ENCODE measurements at regions not wholly inside any gene's neighbourhood (a gene's known extent, or its start where the extent isn't known, plus 50 kb on each side); places are given as distances from the start of the nearest gene placed in this dataset.

- no peak for DNase-seq (ENCODE audit: low spot score in 2 of 2)
- TF ChIP-seq, protein P1, sequence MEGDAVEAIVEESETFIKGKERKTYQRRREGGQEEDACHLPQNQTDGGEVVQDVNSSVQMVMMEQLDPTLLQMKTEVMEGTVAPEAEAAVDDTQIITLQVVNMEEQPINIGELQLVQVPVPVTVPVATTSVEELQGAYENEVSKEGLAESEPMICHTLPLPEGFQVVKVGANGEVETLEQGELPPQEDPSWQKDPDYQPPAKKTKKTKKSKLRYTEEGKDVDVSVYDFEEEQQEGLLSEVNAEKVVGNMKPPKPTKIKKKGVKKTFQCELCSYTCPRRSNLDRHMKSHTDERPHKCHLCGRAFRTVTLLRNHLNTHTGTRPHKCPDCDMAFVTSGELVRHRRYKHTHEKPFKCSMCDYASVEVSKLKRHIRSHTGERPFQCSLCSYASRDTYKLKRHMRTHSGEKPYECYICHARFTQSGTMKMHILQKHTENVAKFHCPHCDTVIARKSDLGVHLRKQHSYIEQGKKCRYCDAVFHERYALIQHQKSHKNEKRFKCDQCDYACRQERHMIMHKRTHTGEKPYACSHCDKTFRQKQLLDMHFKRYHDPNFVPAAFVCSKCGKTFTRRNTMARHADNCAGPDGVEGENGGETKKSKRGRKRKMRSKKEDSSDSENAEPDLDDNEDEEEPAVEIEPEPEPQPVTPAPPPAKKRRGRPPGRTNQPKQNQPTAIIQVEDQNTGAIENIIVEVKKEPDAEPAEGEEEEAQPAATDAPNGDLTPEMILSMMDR (IDR thresholded peaks at IDR 0.05) = no peak
- TF ChIP-seq POLR2A (IDR thresholded peaks at IDR 0.05) = no peak
- WGBS, 2 donors = 67 to 68% methylated on average over 2 of the region's 2 CpGs
- no peak overlapping the region for H3K4me3 ChIP-seq (ENCODE audit: low read depth, poor library complexity, severe bottlenecking)
- intact Hi-C loops (cut with DNase I; ENCODE audit: low total_unique reads) = no loop called here
Measured at GRCh38 chr5:125180231-125180829, 433.9 kb upstream of the ZNF608 start.

DNA sequence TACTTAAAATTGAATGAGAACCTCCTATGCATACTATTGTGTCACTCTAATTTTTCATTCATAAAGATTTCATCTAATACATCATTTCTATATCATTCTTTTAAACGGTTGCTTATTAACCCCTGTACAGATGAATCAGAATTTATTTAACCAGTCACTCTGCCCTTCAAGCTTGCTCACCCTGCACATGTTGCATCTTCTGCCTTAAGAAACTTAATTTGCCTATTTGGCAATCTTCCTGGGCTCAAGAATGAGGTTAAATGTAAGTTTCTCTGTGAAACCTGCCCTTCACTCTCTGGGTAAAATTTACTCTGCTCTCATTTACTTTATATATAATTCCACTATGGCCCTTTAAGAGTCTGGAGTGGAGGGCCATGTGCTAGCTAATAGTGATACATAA, 434.7 kb upstream of the ZNF608 start:
- DNase-seq (ENCODE audit: low spot score in 2 of 2) = no peak
- no peak overlapping the region for H3K4me3 ChIP-seq (ENCODE audit: low read depth, poor library complexity, severe bottlenecking)
- intact Hi-C loops (cut with DNase I; ENCODE audit: low total_unique reads) = no loop called here
- TF ChIP-seq POLR2A (IDR thresholded peaks at IDR 0.05) = no peak
- TF ChIP-seq, protein P1 (IDR thresholded peaks at IDR 0.05) = no peak
- 28 to 50% methylated on average over 1 of the region's 1 CpG for WGBS, 2 donors

DNA sequence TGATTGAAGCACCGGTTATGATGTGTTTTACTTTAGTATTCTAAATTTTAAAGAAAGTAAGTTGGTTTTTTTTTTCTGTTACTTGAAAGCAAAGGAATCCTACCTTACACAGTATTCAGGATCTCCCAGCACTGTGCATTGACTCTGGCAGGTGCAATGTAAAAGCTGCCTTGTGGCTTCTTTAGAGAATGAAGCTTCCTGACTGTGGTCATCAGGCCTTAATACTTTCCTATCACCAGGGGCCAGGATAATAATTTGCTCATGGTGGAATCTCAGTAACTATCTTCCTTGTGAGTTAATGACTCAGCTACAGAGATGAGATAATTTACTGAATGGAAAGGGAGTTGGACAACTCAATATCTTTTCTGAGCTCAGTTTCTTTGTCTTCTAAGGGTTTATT, 435.5 kb upstream of the ZNF608 start:
- no peak for TF ChIP-seq POLR2A (IDR thresholded peaks at IDR 0.05)
- TF ChIP-seq, protein P1 (IDR thresholded peaks at IDR 0.05) = no peak
- no peak for DNase-seq (ENCODE audit: low spot score in 2 of 2)
- H3K4me3 ChIP-seq (ENCODE audit: low read depth, poor library complexity, severe bottlenecking) = no peak overlapping the region
- intact Hi-C loops (cut with DNase I; ENCODE audit: low total_unique reads) = no loop called here
- WGBS, 2 donors = 92 to 97% methylated on average over 1 of the region's 1 CpG

DNA sequence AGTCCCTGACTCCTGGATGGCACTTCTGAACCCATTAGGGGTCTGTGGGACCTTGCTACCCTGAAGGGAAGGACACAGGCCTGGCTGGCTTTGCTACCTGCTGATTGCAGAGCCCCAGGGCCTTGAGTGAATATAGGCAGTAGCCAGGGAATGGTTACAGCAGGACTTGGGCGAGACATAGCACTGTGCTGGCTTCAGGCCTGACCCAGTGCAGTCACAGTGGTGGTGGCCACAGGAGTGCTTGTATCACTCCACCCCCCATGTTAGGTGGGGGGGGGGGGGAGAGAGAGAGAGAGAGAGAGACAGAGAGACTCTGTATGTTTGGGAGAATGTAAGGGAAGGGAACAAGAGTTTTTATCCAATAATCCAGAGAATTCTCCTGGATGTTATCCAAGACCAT, 439.3 kb upstream of the ZNF608 start:
- WGBS, 2 donors = 95 to 100% methylated on average over 1 of the region's 1 CpG
- no peak overlapping the region for H3K4me3 ChIP-seq (ENCODE audit: low read depth, poor library complexity, severe bottlenecking)
- intact Hi-C loops (cut with DNase I; ENCODE audit: low total_unique reads) = no loop called here
- no peak for DNase-seq (ENCODE audit: low spot score in 2 of 2)
- TF ChIP-seq POLR2A (IDR thresholded peaks at IDR 0.05) = no peak
- TF ChIP-seq, protein P1 (IDR thresholded peaks at IDR 0.05) = no peak

- WGBS, 2 donors = 68 to 72% methylated on average over 4 of the region's 4 CpGs
- H3K4me3 ChIP-seq (ENCODE audit: low read depth, poor library complexity, severe bottlenecking) = no peak overlapping the region
- intact Hi-C loops (cut with DNase I; ENCODE audit: low total_unique reads) = no loop called here
- no peak for TF ChIP-seq POLR2A (IDR thresholded peaks at IDR 0.05)
- TF ChIP-seq, protein P1 (IDR thresholded peaks at IDR 0.05) = no peak
- DNase-seq (ENCODE audit: low spot score in 2 of 2) = no peak
Measured at GRCh38 chr5:125186911-125187375, 440.5 kb upstream of the ZNF608 start.

DNA sequence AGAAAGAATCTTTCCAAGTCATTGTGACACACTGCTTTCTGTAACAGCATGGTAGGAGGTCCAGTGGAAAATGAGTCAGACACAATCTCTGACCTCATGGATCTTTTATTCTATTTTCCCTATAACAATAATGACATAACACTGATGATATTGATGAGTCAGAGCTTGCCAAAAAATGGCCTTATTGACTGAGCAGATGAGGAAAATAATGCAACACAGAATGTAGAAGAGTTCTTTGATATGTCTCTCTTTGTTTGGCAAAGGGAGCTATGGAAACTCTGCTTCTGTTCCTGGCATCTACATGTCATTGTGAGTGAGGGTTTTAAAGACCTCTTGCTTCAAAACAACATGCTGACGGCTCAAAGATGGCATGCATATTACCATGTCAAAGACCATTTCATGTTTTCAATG, 443.1 kb upstream of the ZNF608 start:
- 83 to 91% methylated on average over 1 of the region's 1 CpG for WGBS, 2 donors

More for the DNA sequence above, 443.1 kb upstream of the ZNF608 start:
- TF ChIP-seq, protein P1 (IDR thresholded peaks at IDR 0.05) = no peak
- no peak for TF ChIP-seq POLR2A (IDR thresholded peaks at IDR 0.05)
- no peak overlapping the region for H3K4me3 ChIP-seq (ENCODE audit: low read depth, poor library complexity, severe bottlenecking)
- intact Hi-C loops (cut with DNase I; ENCODE audit: low total_unique reads) = no loop called here
- DNase-seq (ENCODE audit: low spot score in 2 of 2) = no peak

All from lower leg skin (tissue), 4 donors.